Progenitor cell of endocrine pancreas (in vitro differentiated cells): ENCODE measurements at regions not wholly inside any gene's neighbourhood (a gene's known extent, or its start where the extent isn't known, plus 50 kb on each side); places are given as distances from the start of the nearest gene placed in this dataset.

Experiments used
- DNase-seq: peaks from one replicate; pipeline ENCODE4 v3.0.0; 2021; ENCODE audit warnings: low spot score; ENCODE audit not compliant: unreplicated experiment
- H3K27ac Mint-ChIP-seq: 2 replicates; pipeline ENCODE4 v1.8.0; 2021; ENCODE audit warnings: mild to moderate bottlenecking, moderate library complexity, mixed read lengths
- H3K27me3 Mint-ChIP-seq: 2 replicates; pipeline ENCODE4 v1.8.0; 2021; ENCODE audit warnings: mixed read lengths
- H3K36me3 Mint-ChIP-seq: 2 replicates; pipeline ENCODE4 v1.8.0; 2022; ENCODE audit warnings: mixed read lengths; ENCODE audit not compliant: insufficient read depth
- H3K4me1 Mint-ChIP-seq: 2 replicates; pipeline ENCODE4 v1.8.0; 2021; ENCODE audit warnings: low read depth, mixed read lengths
- H3K4me3 Mint-ChIP-seq: 2 replicates; pipeline ENCODE4 v1.8.0; 2021; ENCODE audit warnings: low read depth, mild to moderate bottlenecking, moderate library complexity, mixed read lengths
- H3K9me3 Mint-ChIP-seq: 2 replicates; pipeline ENCODE4 v1.8.0; 2021; ENCODE audit warnings: low read depth, mixed read lengths
- TF ChIP-seq, protein P1 (sequence below): fragments of 200-600 bp; sonication (generic); IDR thresholded peaks from one replicate; pipeline ENCODE4 v1.5.0; 2021; ENCODE audit warnings: antibody characterized with exemption, mild to moderate bottlenecking; ENCODE audit not compliant: unreplicated experiment

- H3K4me1 Mint-ChIP-seq: peaks cover 3% of the 10 kb centered on the region
- peaks cover 9% of the 10 kb centered on the region for H3K27me3 Mint-ChIP-seq
- H3K27ac Mint-ChIP-seq: peak overlapping the region; percentile 45
- H3K9me3 Mint-ChIP-seq: no peaks in the 10 kb centered on the region
- TF ChIP-seq, protein P1, sequence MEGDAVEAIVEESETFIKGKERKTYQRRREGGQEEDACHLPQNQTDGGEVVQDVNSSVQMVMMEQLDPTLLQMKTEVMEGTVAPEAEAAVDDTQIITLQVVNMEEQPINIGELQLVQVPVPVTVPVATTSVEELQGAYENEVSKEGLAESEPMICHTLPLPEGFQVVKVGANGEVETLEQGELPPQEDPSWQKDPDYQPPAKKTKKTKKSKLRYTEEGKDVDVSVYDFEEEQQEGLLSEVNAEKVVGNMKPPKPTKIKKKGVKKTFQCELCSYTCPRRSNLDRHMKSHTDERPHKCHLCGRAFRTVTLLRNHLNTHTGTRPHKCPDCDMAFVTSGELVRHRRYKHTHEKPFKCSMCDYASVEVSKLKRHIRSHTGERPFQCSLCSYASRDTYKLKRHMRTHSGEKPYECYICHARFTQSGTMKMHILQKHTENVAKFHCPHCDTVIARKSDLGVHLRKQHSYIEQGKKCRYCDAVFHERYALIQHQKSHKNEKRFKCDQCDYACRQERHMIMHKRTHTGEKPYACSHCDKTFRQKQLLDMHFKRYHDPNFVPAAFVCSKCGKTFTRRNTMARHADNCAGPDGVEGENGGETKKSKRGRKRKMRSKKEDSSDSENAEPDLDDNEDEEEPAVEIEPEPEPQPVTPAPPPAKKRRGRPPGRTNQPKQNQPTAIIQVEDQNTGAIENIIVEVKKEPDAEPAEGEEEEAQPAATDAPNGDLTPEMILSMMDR: no peak
- H3K36me3 Mint-ChIP-seq: no peaks in the 10 kb centered on the region
- no peak overlapping the region for H3K4me3 Mint-ChIP-seq
- DNase-seq: no peak
These were observed 582.6 kb upstream of the CDH5 start for GRCh38 chr16:65783709-65784474.

DNA sequence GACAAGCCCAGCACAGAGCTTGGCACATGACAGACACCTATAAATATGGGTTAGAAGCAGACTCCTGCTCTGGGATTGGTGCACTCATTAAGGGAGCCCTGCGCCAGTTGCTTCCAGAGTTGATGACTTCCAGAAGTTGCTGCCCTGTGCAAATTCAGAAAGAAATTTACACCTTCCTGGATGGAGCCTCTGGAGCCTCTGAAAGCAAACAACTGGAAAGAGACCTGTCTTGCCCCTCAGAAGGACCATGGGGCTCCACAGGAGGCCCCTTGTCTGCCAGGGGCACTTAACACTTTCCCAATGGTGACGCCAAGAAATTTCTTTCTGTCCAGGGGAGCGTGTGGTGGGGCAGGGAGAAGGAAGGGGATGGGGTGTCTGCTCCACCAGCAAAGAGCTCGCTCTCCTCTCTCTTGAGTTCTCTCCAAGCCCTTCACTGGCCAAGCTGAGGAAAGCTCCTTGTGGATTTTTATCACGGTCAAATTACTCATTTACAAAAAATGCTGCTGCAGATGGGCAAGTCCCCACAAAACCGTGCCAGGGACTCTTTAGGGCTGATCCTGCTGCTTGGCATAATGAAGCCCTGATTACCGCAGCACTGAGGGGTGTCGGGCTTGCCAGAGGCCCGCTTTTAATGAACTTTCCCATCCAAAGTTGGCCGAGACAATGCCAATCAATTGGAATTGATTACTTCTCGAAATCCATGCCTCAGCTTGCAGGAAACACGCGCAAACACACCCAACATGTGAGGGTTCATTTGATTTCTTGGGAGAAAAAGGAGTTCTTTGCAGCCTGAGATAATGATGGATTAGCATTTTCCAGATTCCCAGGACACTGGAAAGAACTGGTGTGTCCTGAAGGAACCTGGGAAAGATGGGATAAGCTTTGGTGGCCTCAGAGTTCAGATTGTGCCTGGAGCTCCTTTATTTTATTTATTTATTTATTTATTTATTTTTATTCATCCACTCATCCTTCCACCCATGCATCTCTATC, 583.6 kb upstream of the CDH5 start:
- no peak overlapping the region for H3K4me3 Mint-ChIP-seq
- H3K27ac Mint-ChIP-seq: no peak overlapping the region
- H3K9me3 Mint-ChIP-seq: no peaks in the 10 kb centered on the region
- peaks cover 9% of the 10 kb centered on the region for H3K27me3 Mint-ChIP-seq
- TF ChIP-seq, protein P1: no peak
- no peaks in the 10 kb centered on the region for H3K36me3 Mint-ChIP-seq
- no peak for DNase-seq
- H3K4me1 Mint-ChIP-seq: peaks cover 3% of the 10 kb centered on the region

DNA sequence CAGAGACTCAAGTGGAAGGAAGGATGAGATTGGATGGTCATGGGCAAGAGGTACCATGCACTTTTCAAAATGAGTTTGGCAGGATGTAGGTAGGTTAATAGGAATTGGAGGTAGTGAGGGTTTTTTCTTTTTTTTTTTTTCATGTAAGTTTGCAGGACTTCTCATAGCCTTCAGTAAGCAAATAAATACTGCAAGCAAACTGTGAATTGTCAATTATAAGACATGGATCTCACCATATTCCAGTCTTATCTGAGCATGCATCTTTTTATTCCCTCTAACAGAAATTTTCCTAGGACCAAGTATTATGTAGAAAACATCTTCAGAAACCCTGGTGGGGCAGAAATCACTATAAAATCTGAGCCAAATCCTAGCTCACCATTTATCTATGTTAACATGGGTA, 584.6 kb upstream of the CDH5 start:
- DNase-seq: no peak
- no peaks in the 10 kb centered on the region for H3K36me3 Mint-ChIP-seq
- H3K4me1 Mint-ChIP-seq: peaks cover 3% of the 10 kb centered on the region
- TF ChIP-seq, protein P1: no peak
- peaks cover 3% of the 10 kb centered on the region for H3K27me3 Mint-ChIP-seq
- no peak overlapping the region for H3K27ac Mint-ChIP-seq
- H3K4me3 Mint-ChIP-seq: no peak overlapping the region
- H3K9me3 Mint-ChIP-seq: peaks cover 6% of the 10 kb centered on the region

DNA sequence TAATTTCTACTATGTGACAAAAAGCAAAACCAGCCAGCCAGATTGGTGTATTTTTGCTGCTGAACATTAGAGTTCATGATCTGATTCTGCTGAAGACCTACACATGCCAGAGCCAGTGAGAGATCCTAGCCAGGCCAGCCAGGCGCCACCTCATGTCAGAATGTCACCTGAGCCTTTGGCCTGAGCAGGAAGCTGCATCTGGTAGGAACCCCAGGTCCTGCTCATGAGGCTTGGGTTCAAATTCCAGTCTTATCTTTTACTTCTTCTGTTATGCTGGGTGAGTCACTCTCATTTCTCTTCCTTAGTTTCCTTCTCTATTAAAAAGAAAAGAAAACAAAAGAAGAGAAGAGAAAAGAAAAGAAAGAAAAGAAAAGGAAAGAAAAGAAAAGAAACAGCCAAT, 585.1 kb upstream of the CDH5 start:
- H3K27me3 Mint-ChIP-seq: no peaks in the 10 kb centered on the region
- H3K4me3 Mint-ChIP-seq: no peak overlapping the region
- no peak overlapping the region for H3K27ac Mint-ChIP-seq
- DNase-seq: no peak
- TF ChIP-seq, protein P1: no peak
- peaks cover 6% of the 10 kb centered on the region for H3K9me3 Mint-ChIP-seq
- H3K4me1 Mint-ChIP-seq: peaks cover 3% of the 10 kb centered on the region
- H3K36me3 Mint-ChIP-seq: no peaks in the 10 kb centered on the region

DNA sequence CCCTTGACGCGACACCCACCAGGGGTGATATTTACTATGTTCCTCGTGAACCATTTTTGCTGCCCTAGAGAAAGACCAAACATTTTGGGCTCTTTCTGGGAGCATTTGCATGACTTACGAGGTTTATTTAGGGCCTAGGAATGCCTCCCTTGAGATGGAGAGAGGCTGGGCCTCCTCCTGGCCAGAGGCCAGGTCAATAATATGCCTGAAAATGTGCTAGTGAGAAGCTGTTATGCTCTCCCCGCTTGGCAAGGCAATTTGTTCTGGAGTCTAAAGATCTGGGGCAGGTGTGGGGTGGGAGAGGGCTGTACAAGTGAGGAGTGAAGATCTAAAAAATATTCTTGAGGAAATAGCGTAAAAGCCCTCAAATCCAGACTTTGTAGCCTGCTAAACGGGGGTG, 587.3 kb upstream of the CDH5 start:
- Mint-ChIP-seq H3K4me3 (no peak overlapping the region), H3K27me3 (no peaks in the 10 kb centered on the region), H3K4me1 (peaks cover 3% of the 10 kb centered on the region), H3K9me3 (peaks cover 6% of the 10 kb centered on the region), H3K36me3 (no peaks in the 10 kb centered on the region), H3K27ac (no peak overlapping the region)
- TF ChIP-seq, protein P1: no peak
- DNase-seq: no peak
